Astrocyte of the hippocampus (primary cell): ENCODE measurements at regions not wholly inside any gene's neighbourhood (a gene's known extent, or its start where the extent isn't known, plus 50 kb on each side); places are given as distances from the start of the nearest gene placed in this dataset.

Experiments
- DNase-seq: peaks from one replicate; pipeline ENCODE4 v3.0.0; 2011; ENCODE audit warnings: low read depth, low spot score

GRCh38 chr22:49097966-49098365 is 729.7 kb downstream of the BRD1 start:
- no peak for DNase-seq

DNA sequence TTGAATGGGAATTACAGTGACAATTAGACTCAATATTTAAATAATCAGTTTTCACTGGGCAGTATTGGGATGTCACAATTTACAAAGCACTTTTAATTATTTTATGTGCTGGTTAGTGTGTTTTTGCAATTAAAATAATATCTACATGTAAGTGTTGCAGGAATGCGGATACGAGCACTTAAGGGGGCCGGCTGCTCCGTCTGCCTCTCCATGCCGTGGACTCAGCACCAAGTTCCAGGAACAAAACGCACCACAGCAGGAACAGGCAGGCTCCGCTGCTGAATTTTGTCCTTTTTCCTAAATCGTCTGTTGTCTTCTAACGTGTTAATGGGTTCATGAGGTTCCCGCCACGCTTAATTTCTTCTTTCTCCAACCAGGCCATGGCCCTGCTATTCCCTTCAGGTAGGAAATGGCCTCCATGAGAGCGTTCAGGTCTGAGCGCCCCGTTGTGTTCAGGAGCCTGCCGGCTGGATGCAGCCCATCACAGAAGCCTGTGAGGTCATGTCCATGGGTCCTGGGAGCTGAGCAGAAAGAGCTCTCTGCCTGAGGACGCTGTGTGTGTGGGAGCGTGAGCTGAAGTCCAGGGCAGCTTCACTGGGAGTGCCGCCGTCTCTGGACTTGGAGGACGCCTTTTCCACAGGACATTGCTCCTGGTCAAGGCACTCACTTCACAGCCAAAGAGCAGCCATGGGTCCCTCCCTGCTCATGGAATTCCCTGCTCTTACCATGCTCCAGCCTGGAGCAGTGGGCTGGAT is 730.3 kb downstream of the BRD1 start:
- DNase-seq: no peak

- DNase-seq: no peak
Measured at GRCh38 chr22:49096476-49096875, 731.2 kb downstream of the BRD1 start.

- DNase-seq: no peak
Measured at GRCh38 chr22:49095366-49095765, 732.3 kb downstream of the BRD1 start.

DNA sequence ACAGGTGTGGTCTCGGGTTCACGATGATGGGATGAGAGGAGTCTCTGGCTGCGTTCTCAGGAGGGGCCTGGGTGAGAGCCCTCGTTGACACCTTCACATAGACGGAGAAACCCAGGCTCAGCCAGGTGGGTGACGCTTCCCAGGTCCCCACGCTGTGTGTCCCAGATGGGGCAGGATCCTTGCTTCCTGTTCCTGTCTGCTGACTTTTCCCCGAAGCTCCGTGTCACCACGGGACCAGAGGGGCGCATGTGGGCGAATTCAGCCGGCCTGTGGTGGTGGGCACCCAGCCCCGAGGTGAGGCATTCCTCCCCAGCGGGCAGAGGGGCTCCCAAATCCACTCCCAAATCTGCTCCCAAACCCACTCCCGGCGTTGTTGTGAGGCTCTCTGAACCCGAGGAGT is 732.8 kb downstream of the BRD1 start:
- DNase-seq: no peak

GRCh38 chr22:49094151-49094550 is 733.5 kb downstream of the BRD1 start:
- no peak for DNase-seq

DNA sequence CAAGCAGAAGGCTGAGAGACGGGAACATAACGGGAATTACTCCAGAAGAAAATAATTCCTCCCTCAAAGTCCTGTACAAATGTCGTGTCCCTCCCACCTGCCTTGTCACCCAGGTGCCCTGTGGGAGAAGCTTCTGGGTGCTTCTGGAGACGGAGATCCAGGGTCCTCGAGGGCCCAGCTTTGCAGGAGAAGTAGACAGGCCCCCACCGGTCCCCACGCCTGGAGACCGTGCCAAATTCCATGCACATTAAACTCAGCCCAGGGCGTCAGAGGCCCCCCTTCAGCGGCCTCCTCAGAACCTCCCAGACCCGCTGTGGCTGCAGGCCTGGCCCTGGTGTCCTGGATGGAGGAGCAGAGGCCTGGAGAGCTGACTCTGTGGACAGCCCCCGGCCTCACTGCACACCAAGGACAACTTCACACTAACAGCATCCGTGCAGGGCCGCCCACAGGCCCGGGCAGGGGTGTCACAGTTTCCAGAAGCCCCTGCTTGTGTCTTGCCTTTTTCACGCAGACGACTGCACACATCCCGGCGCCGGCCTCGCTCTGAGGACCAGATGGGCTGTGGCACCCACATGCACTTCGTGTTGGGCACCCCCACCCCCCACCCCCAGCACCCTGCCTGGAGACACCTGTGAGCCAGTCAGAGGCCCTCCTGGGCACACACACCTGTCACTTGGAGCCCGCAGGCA is 734.3 kb downstream of the BRD1 start:
- no peak for DNase-seq

DNA sequence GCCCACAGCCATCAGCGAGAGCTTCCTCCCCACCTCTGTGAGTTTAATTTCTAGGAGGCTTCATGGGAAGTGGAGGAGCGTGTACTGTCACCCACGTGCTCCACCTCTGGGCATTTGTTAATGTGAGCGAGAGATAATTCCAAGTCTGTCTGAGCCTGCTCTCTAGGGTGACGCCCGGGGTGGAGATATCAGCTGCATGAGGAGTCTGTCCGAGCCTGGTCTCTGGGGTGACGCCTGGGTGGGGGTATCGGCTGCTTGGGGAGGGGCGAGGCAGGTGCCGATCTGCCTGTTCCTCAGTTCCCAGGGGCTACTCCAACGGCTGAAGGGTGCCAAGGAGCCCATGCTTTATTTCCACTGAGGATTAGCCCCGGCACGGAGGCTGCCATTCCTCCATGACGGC is 735.0 kb downstream of the BRD1 start:
- DNase-seq: no peak

DNA sequence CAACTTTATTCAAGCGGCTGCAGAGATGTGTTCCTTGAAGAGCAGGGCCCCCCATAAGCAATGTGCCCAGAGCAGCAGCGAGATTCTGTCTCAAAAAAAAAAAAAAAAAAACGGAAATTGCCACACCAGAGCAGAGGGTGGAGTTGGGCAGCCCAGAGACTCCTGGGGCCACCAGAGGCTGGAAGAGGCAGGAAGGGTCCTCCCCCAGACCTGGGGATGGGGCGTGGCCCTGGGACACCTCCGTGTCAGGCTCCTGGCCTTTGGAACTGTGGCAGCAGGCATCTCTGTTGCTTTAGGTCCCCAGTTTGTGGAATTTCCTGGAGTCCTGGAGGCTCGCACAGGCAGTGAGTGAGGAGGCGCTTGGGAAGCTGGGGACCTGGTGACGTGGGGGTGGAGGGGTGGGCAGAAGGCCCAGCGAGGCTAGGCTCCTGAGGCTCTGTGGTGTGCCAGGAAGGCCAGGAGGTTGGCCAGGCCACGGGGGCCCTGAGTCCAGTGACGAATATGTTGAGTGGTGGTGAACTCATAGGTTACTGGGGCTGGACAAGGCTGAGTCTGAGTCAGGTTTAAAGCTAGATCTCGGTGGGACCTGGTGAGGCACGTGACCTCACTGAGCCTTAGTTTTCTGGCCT is 735.6 kb downstream of the BRD1 start:
- DNase-seq: no peak

DNA sequence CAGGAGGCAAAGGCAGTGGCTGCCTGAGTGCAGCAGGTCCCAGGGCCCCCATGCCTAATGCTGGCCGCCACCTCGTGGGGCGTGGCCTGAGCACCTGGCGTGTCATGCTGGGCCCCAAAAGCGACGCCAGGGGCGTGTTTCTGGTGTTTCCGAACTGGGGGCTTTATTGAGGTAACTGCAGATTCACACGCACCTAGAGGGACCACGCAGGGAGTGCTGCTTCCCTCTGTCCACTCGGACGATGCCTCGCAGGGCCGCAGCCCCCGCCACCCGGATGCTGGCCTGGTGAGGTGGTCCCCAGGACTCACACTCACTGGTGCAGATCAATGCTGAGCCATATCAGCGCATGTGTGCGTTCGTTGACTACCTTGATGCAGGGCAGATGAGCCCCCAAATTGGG is 736.2 kb downstream of the BRD1 start:
- no peak for DNase-seq

DNA sequence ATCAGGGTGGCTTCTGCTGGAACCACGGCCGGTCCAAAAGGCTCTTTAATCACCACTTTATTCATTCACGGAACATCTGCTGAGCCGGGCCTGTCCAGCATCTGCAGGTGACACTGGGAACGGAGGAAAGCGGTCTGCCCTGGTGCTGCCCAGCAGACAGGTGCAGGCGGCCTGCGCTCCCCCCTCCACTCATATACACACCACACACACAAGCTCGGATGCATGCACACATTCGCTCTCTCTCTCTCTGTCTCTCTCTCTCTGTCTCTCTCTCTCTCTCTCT is 736.9 kb downstream of the BRD1 start:
- DNase-seq: no peak

- DNase-seq: no peak
Measured at GRCh38 chr22:49090061-49090852, 737.4 kb downstream of the BRD1 start.

GRCh38 chr22:49088801-49089791 is 738.6 kb downstream of the BRD1 start:
- no peak for DNase-seq

DNA sequence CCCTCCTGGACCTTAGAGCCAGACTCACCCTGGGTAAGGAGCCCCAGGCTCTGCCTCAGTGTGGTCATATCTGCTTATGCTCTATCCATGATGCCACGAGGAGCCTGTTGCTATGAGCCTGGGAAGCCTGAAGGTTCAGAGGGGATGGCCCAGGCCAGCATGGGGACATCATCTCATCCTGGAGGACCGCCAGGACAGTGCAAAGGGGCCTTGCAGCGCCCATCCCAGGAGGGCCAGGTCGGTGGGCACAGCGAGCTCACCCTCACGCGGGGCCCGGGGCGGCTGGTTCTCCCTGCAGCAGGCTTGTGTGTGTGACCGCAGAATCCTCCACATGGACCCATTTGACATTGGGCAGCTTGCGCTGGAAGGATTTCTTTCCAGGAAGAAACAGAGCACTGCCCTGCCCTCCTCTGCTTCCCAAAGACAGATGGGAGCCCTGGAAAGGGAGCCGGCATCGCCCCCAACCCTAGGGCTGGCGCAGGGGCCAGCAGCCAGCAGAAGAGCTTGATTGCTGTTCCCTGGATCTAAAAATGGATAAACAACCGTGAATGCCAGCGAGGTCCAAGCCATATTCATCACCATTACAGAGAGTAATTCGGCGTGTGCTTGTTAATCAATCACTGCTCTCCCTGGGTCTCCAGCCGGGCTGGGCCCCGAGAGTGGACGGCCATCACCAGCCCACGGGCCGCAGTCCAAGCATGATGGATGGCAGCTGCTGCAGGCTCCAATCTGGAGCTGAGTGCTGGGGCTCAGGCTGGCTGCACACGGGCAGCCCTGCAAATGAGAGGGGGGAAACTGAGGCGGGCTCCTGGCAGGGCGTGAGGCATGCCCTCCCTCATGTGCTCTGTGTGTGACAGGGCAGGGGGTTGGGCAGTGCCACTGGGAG is 739.7 kb downstream of the BRD1 start:
- no peak for DNase-seq

DNA sequence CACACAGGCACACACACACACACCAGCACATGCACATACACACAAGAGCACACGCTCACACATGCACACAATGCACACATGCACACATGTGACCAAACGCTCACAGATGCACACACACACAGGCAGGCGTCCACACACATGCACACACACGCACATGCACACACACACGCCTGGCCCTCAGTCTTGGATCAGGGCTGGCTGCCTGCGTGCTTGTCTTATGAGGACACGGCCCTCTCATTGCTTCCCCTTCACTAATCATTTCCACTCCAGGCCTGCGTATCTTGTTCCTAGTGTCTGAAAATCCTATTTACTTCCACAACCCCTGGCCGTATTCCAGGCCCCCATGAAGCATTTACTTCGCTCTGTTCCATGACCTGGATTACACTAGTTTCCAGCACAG is 740.5 kb downstream of the BRD1 start:
- DNase-seq: no peak

- DNase-seq: no peak
Measured at GRCh38 chr22:49086606-49087157, 741.0 kb downstream of the BRD1 start.

- no peak for DNase-seq
Measured at GRCh38 chr22:49086181-49086580, 741.5 kb downstream of the BRD1 start.

DNA sequence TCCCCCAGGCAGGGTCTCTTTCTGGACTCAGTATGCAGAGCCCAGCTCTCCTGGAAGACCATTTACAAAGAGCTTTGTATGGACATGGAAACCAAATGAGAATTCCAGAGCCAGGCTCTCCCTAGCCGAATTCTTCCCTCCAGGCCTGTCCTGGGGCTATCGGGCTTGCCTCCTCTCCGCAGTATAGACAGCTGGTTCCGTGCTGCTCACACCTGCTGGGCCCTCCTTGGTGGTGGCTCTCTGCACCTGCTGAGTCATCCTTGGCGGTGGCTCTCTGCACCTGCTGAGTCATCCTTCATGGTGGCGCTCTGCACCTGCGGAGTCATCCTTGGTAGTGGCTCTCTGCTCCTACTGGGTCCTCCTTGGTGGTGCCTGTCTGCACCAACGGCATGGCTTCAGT is 743.5 kb downstream of the BRD1 start:
- DNase-seq: no peak

DNA sequence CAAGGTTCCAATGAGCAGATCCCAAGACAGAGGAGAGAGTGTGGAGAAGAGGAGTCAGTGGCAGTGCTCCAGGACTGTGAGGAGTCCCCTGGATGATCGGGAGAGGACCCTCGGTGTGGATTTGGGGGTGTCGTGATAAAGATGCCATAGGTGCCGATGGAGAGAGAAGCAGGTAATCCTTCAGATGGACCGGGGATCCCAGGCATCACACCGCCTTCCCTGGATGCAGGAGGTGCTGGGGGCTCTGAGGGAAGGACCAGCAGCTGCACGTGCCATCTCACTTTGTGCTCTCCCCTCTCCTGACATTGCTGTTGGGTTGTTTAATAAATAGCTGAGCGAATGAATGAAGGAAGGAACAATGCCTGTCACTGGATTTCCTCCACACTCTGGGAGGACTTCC is 744.1 kb downstream of the BRD1 start:
- no peak for DNase-seq

DNA sequence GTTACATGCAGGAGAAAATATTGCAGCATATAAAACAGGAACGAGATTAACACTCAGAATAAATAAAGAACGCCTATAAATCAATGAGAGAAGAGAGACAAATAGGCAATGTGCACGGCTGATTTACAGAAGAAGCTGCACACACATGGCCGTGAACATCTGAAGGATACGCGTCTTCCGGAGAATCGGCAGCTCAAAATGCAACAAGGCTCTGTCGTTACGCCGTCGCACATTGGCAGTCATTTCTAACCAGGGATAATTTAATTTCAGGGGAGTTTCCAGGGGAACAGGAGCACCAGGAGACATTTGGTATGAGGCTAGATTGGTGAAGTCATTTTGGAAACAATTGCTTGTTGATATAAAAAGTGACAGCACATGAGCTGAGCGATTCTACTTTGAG is 745.2 kb downstream of the BRD1 start:
- DNase-seq: no peak
